MV-4-11 (cell line): ENCODE measurements at regions not wholly inside any gene's neighbourhood (a gene's known extent, or its start where the extent isn't known, plus 50 kb on each side); places are given as distances from the start of the nearest gene placed in this dataset.
A peak's percentile ranks its signal among the peaks of the same experiment; 100 is the strongest.
"Not testable (repeated sequence)": the region's sequence is repeated elsewhere in the genome, so short reads cannot be mapped to it uniquely, and the experiment has no call there.

Source experiments
- DNase-seq: peaks from one replicate; lab custom pipeline; 2025; lab: John Stamatoyannopoulos, UW

- no peak for DNase-seq
Observed at GRCh38 chr5:112534067-112534583, 115.0 kb upstream of the EPB41L4A start.

- peak; percentile 42 for DNase-seq
Observed at GRCh38 chr5:112534611-112535255, 115.7 kb upstream of the EPB41L4A start.

GRCh38 chr5:112535356-112535755 is 116.3 kb upstream of the EPB41L4A start:
- no peak for DNase-seq

GRCh38 chr5:112544558-112544957 is 125.5 kb upstream of the EPB41L4A start:
- not testable (repeated sequence) for DNase-seq

- DNase-seq, result no peak
Observed at GRCh38 chr5:112546946-112547592, 128.0 kb upstream of the EPB41L4A start.

- no peak for DNase-seq
Observed at GRCh38 chr5:112548246-112548881, 129.3 kb upstream of the EPB41L4A start.

GRCh38 chr5:112549127-112549526 is 130.1 kb upstream of the EPB41L4A start:
- no peak for DNase-seq

GRCh38 chr5:112549605-112550166 is 130.6 kb upstream of the EPB41L4A start:
- no peak for DNase-seq

- DNase-seq, result peak; percentile 55
Observed at GRCh38 chr5:112551419-112552032, 132.4 kb upstream of the EPB41L4A start.

GRCh38 chr5:112552216-112552615 is 133.1 kb upstream of the EPB41L4A start:
- DNase-seq, result no peak

GRCh38 chr5:112552791-112553190 is 133.7 kb upstream of the EPB41L4A start:
- no peak for DNase-seq

- no peak for DNase-seq
Observed at GRCh38 chr5:112554101-112554977, 135.3 kb upstream of the EPB41L4A start.

GRCh38 chr5:112555197-112555596 is 136.1 kb upstream of the EPB41L4A start:
- DNase-seq, result no peak

- no peak for DNase-seq
Observed at GRCh38 chr5:112555691-112556090, 136.6 kb upstream of the EPB41L4A start.

- not testable (repeated sequence) for DNase-seq
Observed at GRCh38 chr5:112559501-112559900, 140.4 kb upstream of the EPB41L4A start.

GRCh38 chr5:112560371-112560770 is 141.3 kb upstream of the EPB41L4A start:
- DNase-seq, result no peak

GRCh38 chr5:112563169-112563826 is 144.2 kb upstream of the EPB41L4A start:
- no peak for DNase-seq

GRCh38 chr5:112566251-112566650 is 147.2 kb upstream of the EPB41L4A start:
- DNase-seq, result no peak

GRCh38 chr5:112569596-112569995 is 150.5 kb upstream of the EPB41L4A start:
- no peak for DNase-seq

GRCh38 chr5:112570708-112571444 is 151.8 kb upstream of the EPB41L4A start:
- DNase-seq, result no peak
